ENCODE measurements at regions not wholly inside any gene's neighbourhood (a gene's known extent, or its start where the extent isn't known, plus 50 kb on each side); places are given as distances from the start of the nearest gene placed in this dataset.

- no peak for TF ChIP-seq CTCF (IDR thresholded peaks at IDR 0.05)
- no peak for DNase-seq (ENCODE audit: low spot score)
- no peak overlapping the region for H3K4me3 ChIP-seq
- H3K27ac ChIP-seq: no peak overlapping the region
Observed at GRCh38 chr4:54545663-54546424, 111.9 kb upstream of the KIT start.

GRCh38 chr4:54547299-54548097, 110.3 kb upstream of the KIT start:
- no peak for DNase-seq (ENCODE audit: low spot score)
- no peak for TF ChIP-seq CTCF (IDR thresholded peaks at IDR 0.05)
- Histone ChIP-seq H3K4me3 (no peak overlapping the region), H3K27ac (no peak overlapping the region)

- TF ChIP-seq CTCF (IDR thresholded peaks at IDR 0.05): no peak
- DNase-seq (ENCODE audit: low spot score): no peak
- H3K4me3 ChIP-seq: no peak overlapping the region
- no peak overlapping the region for H3K27ac ChIP-seq
Observed at GRCh38 chr4:54548098-54548620, 109.6 kb upstream of the KIT start.

GRCh38 chr4:54548831-54549460, 108.8 kb upstream of the KIT start:
- DNase-seq (ENCODE audit: low spot score): no peak
- H3K27ac ChIP-seq: no peak overlapping the region
- TF ChIP-seq CTCF (IDR thresholded peaks at IDR 0.05): no peak
- H3K4me3 ChIP-seq: no peak overlapping the region

- Histone ChIP-seq H3K27ac (no peak overlapping the region), H3K4me3 (no peak overlapping the region)
- no peak for TF ChIP-seq CTCF (IDR thresholded peaks at IDR 0.05)
- no peak for DNase-seq (ENCODE audit: low spot score)
Observed at GRCh38 chr4:54550395-54551171, 107.2 kb upstream of the KIT start.

GRCh38 chr4:54553001-54553400, 104.8 kb upstream of the KIT start:
- Histone ChIP-seq H3K27ac (no peak overlapping the region), H3K4me3 (no peak overlapping the region)
- no peak for TF ChIP-seq CTCF (IDR thresholded peaks at IDR 0.05)
- DNase-seq (ENCODE audit: low spot score): no peak

Data from coronary artery (tissue), 2 donors.